Astrocyte (in vitro differentiated cells and primary cell): ENCODE measurements at regions not wholly inside any gene's neighbourhood (a gene's known extent, or its start where the extent isn't known, plus 50 kb on each side); places are given as distances from the start of the nearest gene placed in this dataset.

Source experiments
- DNase-seq: peaks from one replicate; pipeline ENCODE4 v3.0.0-alpha.2; 2010; ENCODE audit warnings: low read depth
- FAIRE-seq: peaks from 2 replicates; lab custom pipeline; 2011; peaks lifted over from hg19 to GRCh38; lab: Jason Lieb, UNC
- H2AFZ ChIP-seq: 2 replicates; pipeline ENCODE4 v1.6.0; 2012; ENCODE audit warnings: low read depth, low read length, inconsistent platforms
- H3K27ac ChIP-seq: 2 replicates; pipeline ENCODE4 v1.5.1; 2011; ENCODE audit warnings: low read depth, low read length, inconsistent platforms
- H3K27me3 ChIP-seq: 2 replicates; pipeline ENCODE4 v1.6.0; 2011; ENCODE audit warnings: low read length, inconsistent platforms; ENCODE audit not compliant: insufficient read depth
- H3K36me3 ChIP-seq: 2 replicates; pipeline ENCODE4 v1.5.1; 2011; ENCODE audit warnings: low read length, inconsistent platforms; ENCODE audit not compliant: insufficient read depth
- H3K4me1 ChIP-seq: 2 replicates; pipeline ENCODE4 v1.5.1; 2011; ENCODE audit warnings: low read length, inconsistent platforms; ENCODE audit not compliant: insufficient read depth
- H3K4me2 ChIP-seq: 2 replicates; pipeline ENCODE4 v1.6.0; 2012; ENCODE audit warnings: low read length, inconsistent platforms
- H3K4me3 ChIP-seq: 2 replicates; pipeline ENCODE4 v1.5.1; 2011; ENCODE audit warnings: low read depth, mild to moderate bottlenecking, low read length, inconsistent platforms; ENCODE audit not compliant: insufficient read depth
- H3K79me2 ChIP-seq: 2 replicates; pipeline ENCODE4 v1.6.0; 2012; ENCODE audit warnings: mild to moderate bottlenecking, low read length, inconsistent platforms; ENCODE audit not compliant: insufficient read depth
- H3K9ac ChIP-seq: 2 replicates; pipeline ENCODE4 v1.6.0; 2012; ENCODE audit warnings: mild to moderate bottlenecking, low read length, inconsistent platforms
- H3K9me3 ChIP-seq: 2 replicates; pipeline ENCODE4 v1.5.1; 2012; ENCODE audit warnings: low read depth, mild to moderate bottlenecking, low read length, inconsistent platforms; ENCODE audit not compliant: insufficient read depth
- H4K20me1 ChIP-seq: 2 replicates; pipeline ENCODE4 v1.6.0; 2012; ENCODE audit warnings: low read length, inconsistent platforms; ENCODE audit not compliant: insufficient read depth
- H3K27ac Mint-ChIP-seq: one replicate; pipeline ENCODE4 v1.8.0; 2021; ENCODE audit warnings: mild to moderate bottlenecking, mixed read lengths; ENCODE audit not compliant: unreplicated experiment
- H3K27me3 Mint-ChIP-seq: one replicate; pipeline ENCODE4 v1.8.0; 2021; ENCODE audit warnings: low read depth, mixed read lengths; ENCODE audit not compliant: unreplicated experiment
- H3K36me3 Mint-ChIP-seq: one replicate; pipeline ENCODE4 v1.8.0; 2021; ENCODE audit warnings: low read depth, mixed read lengths; ENCODE audit not compliant: unreplicated experiment
- H3K4me1 Mint-ChIP-seq: one replicate; pipeline ENCODE4 v1.8.0; 2021; ENCODE audit warnings: low read depth, mixed read lengths; ENCODE audit not compliant: unreplicated experiment
- H3K4me3 Mint-ChIP-seq: one replicate; pipeline ENCODE4 v1.8.0; 2021; ENCODE audit warnings: mild to moderate bottlenecking, moderate library complexity, mixed read lengths; ENCODE audit not compliant: unreplicated experiment
- H3K9me3 Mint-ChIP-seq: one replicate; pipeline ENCODE4 v1.8.0; 2021; ENCODE audit warnings: mild to moderate bottlenecking, mixed read lengths; ENCODE audit not compliant: unreplicated experiment
- CTCF ChIP-seq: IDR thresholded peaks from 2 replicates; pipeline ENCODE4 v1.5.1; 2011; ENCODE audit warnings: low read depth, mild to moderate bottlenecking, inconsistent platforms, low read length, moderate library complexity; ENCODE audit not compliant: insufficient read depth
- EZH2 ChIP-seq: IDR thresholded peaks from 2 replicates; pipeline ENCODE4 v1.6.1; 2012; ENCODE audit warnings: mild to moderate bottlenecking, low read length, inconsistent platforms; ENCODE audit not compliant: insufficient read depth

GRCh38 chrX:43141885-43142284 is 363.9 kb upstream of the PPP1R2C start:
- Mint-ChIP-seq H3K36me3 (no peaks in the 10 kb centered on the region), H3K4me1 (no peaks in the 10 kb centered on the region), H3K27ac (no peak overlapping the region), H3K4me3 (no peak overlapping the region), H3K9me3 (no peaks in the 10 kb centered on the region), H3K27me3 (no peaks in the 10 kb centered on the region)
- Histone ChIP-seq H3K4me2 (no peak overlapping the region), H3K27ac (no peak overlapping the region), H3K9ac (no peak overlapping the region), H3K27me3 (no peaks in the 10 kb centered on the region), H4K20me1 (no peaks in the 10 kb centered on the region), H2AFZ (no peak overlapping the region), H3K79me2 (no peaks in the 10 kb centered on the region), H3K9me3 (no peaks in the 10 kb centered on the region), H3K4me3 (no peak overlapping the region), H3K36me3 (no peaks in the 10 kb centered on the region), H3K4me1 (no peaks in the 10 kb centered on the region)
- no peak for TF ChIP-seq CTCF
- TF ChIP-seq EZH2, result no peak
- DNase-seq (no peak), FAIRE-seq (no peak)

DNA sequence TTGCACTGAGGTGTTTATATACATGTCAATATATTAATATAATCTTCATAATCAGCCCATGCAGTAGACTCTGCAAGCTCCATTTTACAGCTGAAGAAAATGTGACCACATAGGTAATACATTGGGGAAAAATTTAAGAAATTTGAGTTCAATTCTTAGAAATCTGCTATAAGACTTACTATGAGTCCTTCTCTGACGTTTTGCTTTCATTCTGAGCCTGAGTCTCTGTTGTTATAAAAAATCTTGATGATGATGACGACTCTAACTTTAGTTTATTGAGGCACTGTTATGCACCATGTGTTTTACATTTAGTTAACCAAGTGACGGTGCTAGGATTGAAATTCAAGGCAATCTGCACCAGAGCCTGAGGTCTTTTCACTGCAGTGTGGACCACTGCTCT is 370.3 kb upstream of the PPP1R2C start:
- Histone ChIP-seq H2AFZ (no peak overlapping the region), H3K4me2 (no peak overlapping the region), H3K36me3 (no peaks in the 10 kb centered on the region), H3K27ac (no peak overlapping the region), H3K4me3 (no peak overlapping the region), H4K20me1 (no peaks in the 10 kb centered on the region), H3K9me3 (no peaks in the 10 kb centered on the region), H3K27me3 (no peaks in the 10 kb centered on the region), H3K79me2 (no peaks in the 10 kb centered on the region), H3K9ac (no peak overlapping the region), H3K4me1 (no peaks in the 10 kb centered on the region)
- Mint-ChIP-seq H3K4me1 (no peaks in the 10 kb centered on the region), H3K27ac (no peak overlapping the region), H3K36me3 (no peaks in the 10 kb centered on the region), H3K4me3 (no peak overlapping the region), H3K9me3 (no peaks in the 10 kb centered on the region), H3K27me3 (no peaks in the 10 kb centered on the region)
- no peak for TF ChIP-seq EZH2
- TF ChIP-seq CTCF, result no peak
- no peak for FAIRE-seq
- no peak for DNase-seq

- Mint-ChIP-seq H3K4me1 (no peaks in the 10 kb centered on the region), H3K36me3 (no peaks in the 10 kb centered on the region), H3K9me3 (no peaks in the 10 kb centered on the region), H3K27ac (no peak overlapping the region), H3K27me3 (no peaks in the 10 kb centered on the region), H3K4me3 (no peak overlapping the region)
- Histone ChIP-seq H3K9ac (no peak overlapping the region), H3K9me3 (no peaks in the 10 kb centered on the region), H3K4me2 (no peak overlapping the region), H3K27ac (no peak overlapping the region), H3K4me3 (no peak overlapping the region), H4K20me1 (no peaks in the 10 kb centered on the region), H2AFZ (no peak overlapping the region), H3K36me3 (no peaks in the 10 kb centered on the region), H3K79me2 (no peaks in the 10 kb centered on the region), H3K4me1 (no peaks in the 10 kb centered on the region), H3K27me3 (no peaks in the 10 kb centered on the region)
- no peak for DNase-seq
- TF ChIP-seq CTCF (no peak), EZH2 (no peak)
- FAIRE-seq, result no peak
These were observed 387.5 kb upstream of the PPP1R2C start for GRCh38 chrX:43165343-43165920.
